GM21367 (cell line): ENCODE measurements at regions not wholly inside any gene's neighbourhood (a gene's known extent, or its start where the extent isn't known, plus 50 kb on each side); places are given as distances from the start of the nearest gene placed in this dataset.
"Not testable (repeated sequence)": the region's sequence is repeated elsewhere in the genome, so short reads cannot be mapped to it uniquely, and the experiment has no call there.

ENCODE experiments used
- ATAC-seq: cut with Tn5 transposase; IDR thresholded peaks from one replicate; pipeline ENCODE4 v1.9.1; 2021; ENCODE audit not compliant: unreplicated experiment

DNA sequence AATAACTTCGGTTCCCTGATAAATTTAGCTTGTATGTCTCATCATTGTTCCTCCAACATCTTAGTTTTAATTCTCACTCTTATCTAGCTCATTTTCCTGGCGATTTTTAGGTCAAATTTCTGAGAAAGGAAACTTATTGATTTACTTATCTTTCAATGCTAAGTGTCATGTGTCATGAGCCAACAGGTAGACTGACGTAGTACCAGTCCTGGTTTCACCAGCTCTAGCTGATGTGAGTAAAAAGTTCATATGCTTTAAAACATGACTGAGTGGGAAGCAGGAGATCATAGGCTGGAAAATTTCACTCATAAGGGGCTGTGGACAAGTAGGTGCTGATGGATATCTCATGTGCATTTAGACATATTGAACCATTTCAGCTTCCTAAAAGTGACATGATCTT is 441.7 kb upstream of the NR3C2 start:
- ATAC-seq: no peak

DNA sequence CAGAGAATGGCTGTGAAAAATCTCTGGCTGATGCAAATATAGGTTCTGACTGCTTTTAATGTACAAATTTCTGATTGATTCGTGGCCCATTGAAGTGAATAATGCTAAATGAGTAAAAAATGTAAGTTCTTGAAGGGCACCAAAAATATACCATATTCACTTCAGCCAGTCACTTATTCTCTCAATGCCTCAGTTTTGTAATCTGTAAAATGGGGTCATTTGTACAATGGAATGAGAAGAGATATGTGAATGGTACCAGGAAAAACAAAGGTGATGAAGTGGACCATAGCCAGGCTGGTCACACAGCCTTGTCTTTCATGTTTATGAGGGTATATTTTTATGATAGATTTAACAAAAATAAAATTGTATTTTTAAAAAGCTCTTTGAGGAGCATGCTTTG is 441.2 kb upstream of the NR3C2 start:
- ATAC-seq: no peak

DNA sequence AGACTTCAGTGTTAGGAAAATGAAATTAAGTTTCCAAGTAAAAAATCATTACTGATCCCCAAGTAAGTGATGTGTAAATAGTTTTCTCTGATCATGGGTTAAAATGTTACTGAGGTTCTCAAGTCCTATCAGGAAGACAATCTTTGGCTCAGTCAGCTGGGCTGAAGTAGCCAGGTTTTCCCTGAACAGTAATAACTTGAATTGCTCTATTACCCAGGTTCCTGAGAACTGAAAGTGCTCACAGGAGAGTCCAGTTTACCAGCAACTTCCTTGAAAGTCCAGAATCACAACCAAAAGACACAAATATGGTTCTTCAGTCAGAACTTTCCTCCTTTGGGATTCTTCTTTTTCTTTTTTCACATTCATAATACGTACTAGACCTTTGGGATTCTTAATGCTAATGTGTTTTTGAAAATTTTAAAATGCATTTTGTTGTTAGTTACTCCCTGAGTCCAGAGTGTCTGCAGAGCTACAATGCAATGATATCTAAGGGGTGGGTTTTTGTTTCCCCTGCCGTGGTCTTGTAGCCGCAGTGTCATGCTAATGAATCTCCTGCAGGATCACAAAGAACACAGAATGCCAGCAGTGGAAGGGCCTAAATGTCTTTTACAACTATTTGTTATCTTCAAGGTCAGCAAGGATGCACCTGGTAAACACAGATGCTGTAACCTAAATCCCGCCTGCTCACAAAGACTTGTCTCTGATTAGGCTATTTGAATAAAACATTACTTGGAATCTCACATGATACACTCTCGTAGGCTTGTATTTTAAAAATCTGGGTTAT is 439.8 kb upstream of the NR3C2 start:
- no peak for ATAC-seq

DNA sequence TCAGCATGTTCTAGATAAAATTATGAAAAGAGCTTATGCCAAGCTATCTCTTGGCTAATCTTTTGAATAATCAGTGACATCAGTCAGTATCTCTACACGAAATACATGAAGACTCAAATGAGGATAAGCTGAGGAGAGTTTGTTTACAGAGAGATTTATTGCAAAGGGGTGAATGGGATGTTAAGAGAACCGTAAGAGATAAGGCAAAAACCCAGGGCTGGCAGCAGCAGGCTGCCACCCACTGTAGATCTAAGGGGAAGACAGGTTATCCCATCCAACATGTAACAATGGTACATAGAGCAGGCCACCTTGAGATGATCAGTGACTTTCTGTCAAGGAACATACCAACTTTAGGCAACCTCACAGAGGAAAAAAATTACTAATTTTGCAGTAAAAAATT is 432.1 kb upstream of the NR3C2 start:
- ATAC-seq: no peak

DNA sequence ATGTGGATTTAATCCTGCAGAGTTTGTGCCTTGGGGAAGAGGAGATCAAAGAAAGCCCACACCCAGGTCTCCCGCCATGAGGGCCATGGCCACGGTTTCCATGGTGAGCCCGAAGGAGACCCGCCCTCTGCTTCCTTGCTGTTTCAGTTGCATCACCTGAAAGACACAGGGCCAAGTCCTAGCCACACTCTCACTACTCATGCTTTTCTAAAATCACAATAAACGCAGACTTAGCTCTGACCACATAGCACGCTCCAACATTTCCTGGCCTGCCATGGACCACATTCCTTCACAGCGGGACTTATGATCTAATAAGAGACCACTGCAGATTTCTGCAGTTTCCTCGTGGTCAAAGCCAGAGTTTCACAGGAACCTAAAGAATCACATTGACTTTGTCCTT is 426.0 kb upstream of the NR3C2 start:
- no peak for ATAC-seq

DNA sequence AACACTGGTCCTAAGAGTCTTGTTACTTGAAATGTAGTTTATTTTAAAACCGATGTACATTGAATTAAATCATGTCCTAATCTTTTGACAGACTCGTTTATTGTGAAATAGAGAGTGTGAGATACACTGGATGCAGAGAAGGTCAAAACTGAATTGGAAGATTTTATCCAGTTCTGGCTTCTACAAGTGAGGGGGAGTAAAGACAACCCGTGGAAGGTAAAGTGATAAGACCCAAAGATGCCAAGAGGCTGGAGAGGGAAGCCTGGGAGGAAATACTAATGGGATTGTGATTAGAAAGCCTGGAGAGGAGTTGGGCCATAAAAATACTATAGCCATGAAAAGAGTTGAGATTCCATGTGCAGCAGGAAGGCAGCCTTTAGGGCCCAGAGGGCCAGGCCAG is 424.5 kb upstream of the NR3C2 start:
- no peak for ATAC-seq

DNA sequence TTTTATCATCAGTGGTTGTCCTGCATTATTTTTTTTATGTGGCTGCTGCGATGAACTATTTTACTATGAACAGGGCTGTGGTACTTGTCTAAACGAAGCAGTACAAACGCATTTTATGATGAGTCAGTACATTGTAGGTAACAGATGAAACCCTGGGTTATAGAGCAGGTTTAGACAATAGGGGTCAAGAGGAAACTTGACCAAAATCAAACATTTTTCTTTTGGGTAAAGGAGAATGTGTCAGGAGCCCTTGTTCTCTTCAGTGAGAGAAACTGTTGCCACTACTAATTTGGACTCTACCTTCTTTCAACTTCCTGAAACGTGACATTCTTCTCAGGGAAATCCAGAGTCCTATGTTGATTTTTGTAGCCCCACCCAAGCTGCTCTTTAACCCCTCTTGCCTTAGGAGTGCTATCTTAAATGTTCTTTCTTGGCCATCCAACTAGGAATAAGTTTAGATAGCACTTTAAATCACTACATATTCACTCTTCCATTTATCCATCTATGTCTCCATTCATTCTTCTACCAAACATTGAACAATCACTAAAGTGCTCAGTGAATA is 415.8 kb upstream of the NR3C2 start:
- no peak for ATAC-seq

DNA sequence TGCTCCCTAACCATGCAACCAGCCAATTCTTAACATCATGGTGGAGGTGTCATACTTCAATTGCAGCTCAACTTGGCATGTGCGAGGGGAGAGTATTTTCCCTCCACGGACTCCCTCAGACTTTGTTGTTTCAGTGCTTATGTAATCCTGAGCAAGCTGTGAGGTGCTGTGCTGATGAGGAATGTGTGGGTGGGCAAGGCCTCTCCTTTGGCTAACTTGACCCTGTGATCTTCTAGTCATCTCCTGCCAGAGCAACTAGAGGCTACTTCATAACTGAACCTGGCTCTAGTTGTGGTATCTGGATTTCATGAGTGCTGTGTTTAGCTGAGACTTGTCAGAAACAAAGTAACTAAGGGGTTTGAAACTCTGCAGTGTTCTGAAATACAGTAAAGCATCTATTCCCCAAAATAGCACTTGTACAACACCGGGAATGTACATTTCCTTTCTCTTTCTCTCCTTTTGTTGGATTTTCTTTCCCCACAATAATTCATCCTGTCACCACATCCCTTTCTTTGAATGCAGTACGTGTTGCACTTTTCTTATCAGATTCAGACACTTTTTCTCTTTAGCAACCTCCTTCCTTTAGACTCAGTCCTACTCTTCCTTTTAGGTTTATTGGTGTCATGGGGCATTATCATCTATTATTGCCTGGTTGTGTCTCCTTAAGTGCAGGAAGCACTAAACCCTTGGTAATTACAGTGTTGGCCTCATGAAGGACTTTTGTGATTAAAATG is 415.2 kb upstream of the NR3C2 start:
- ATAC-seq: no peak

DNA sequence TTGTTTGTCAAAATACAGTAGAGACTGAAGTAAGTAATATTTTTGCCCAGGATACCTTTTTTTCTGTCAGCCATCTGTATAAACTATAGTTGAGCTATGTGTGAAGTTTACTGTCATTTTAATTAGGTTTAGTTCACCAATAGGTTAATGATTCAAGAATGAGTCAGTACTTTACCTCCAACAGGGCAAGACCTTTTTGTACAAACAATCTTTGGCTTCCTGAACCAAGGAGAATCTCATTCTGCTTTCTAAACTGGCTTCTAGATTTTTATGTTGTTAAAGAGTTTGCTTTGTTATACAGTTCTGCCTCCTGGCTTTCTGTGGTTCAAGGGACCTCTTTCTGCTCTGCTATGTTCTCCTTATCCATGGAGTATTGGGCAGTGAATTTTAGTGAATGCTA is 412.0 kb upstream of the NR3C2 start:
- no peak for ATAC-seq

DNA sequence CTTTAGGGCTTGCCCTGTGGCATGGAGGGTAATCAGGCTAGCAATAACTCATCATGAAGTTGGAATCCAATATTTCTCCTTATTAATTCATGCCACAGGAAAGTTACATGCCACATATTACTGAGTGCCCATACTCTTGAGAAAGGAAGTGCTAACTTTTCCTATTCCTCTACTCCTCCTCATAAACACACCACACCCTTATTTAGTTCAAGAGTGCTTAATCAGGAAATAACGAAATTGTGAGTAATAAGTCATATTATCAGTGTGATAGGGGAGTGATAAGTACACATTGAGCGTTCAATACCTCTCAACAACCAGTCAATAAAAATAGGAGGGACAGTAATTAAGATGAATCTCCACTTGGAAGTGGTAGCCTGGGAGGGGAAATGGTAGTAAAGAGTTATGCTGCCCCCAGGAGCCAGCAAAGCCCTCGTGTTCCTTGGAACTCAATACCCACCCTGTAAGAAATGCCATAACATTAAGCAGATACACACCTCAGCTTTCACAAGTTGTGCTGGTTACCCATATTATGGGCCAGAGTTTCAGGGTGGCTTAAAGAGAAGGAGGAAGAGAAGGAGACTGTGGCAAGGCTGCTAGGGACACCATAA is 410.0 kb upstream of the NR3C2 start:
- no peak for ATAC-seq

DNA sequence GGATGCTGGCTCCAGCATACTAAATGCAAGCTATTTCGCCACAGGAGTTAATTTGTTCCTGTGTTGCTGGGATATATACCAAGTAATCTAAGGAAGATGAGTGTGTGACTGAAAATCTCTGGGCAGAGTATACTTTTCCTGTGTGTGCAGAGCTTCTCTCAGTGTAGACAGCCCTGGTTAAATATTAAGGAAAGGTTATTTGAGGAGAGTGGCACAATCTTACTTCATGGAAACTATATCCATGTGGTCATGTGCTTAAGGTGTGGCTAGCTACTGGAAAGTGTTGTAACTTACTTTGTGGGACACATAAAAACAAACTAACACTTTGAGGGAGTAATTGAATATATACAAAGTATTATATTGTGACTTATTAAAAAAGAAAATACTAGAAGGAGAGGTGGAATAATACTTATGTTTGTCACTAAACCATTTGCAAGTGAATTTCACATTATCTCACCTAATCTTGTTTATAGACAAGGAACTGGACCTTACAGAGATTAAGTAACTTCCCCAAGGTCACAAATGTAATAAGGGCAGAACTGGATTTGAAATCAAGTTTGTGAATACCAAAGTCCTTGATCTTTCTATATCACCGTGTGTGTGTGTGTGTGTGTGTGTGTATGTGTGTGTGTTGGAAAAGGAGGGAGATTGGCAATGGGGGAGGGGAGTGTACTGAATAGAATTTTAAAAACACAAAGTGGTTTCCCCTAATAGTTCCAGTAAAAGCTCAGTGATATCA is 408.2 kb upstream of the NR3C2 start:
- ATAC-seq: no peak

DNA sequence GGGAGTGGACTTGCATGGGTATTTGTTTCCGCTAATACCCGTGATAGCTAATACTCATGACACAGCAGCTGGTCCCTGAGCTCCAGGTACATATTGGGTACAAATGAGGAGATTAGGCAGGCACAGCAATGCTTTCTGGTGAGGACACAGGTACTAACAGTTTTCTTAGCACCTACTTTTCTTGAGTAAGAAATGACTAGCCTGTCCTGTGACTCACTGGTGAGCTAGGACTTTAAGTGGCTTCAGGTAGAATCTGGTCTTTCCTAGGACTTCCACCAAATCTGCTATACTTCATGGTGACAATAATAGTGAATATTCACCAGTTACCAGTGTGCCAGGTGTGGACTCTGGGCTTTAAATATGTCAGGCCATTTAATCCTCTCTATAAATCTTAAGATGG is 407.4 kb upstream of the NR3C2 start:
- ATAC-seq: no peak

DNA sequence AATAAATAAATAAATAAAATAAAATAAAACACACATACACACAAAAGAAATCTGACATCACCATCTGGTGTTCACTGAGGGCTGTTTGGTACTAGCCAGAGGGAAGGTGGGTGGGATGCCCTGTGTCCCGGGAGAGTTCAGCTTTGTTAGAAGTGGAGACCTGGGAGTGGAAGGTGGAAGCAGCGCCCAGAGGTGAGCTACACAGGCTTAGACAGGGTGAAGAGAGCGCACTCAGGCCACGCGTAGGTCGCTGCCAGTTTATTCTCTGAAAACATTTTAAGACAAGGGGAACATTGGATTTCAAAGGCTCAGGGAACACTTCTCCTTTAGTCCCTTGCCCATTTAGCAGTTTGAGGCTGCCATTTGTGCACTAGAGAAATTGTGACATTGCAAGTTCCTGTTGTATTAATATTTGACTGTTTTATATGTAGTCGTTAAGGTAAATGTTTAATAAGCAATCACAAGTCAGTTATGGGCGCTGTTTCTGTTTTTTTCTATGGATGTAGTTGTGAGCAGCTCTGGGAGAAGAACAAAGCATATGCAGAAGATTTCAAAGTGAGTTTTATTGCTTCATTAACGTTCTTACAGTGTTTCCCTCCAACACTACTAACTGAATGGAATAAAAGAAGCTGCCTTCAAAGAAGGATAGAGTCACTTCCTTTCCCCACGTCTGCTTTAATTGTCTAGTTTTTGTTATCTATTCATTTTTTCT is 405.5 kb upstream of the NR3C2 start:
- no peak for ATAC-seq

DNA sequence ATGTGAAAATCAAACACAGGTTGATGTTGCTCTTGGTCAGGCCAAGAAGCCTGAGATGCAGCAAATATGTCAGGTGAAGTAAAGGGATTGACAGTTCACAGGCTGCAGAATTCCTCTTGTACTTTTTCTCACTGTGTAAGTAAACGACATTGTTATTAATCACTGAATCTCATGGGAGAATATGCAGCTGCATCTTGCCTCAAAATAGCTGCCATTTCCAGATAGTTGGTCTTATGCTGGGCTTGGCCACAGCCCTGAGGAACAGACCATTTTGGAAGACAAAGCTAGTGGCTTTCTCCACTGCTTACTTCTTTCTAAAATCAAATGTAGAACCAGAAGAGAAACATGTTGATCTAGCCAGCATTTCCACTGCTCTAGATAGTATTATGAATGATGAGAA is 403.4 kb upstream of the NR3C2 start:
- ATAC-seq: no peak

DNA sequence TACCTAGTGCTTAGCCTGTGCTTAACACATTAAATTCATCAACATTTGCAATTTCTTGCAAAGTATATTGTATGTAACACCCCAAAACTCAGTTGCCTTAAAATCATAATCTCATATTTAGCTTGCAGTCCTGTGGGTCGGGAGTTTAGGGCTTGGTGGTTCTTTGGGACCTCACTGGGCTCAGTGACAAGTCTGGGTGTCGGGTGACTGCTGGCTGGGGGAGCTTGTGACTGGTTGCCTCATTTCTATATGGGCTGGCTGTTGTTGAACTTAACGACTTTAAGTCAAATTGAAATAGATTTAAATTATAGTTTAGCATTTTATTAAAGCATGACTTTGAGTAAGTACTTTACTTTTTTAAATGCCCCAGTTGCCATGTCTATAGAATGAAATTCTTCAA is 401.4 kb upstream of the NR3C2 start:
- no peak for ATAC-seq

DNA sequence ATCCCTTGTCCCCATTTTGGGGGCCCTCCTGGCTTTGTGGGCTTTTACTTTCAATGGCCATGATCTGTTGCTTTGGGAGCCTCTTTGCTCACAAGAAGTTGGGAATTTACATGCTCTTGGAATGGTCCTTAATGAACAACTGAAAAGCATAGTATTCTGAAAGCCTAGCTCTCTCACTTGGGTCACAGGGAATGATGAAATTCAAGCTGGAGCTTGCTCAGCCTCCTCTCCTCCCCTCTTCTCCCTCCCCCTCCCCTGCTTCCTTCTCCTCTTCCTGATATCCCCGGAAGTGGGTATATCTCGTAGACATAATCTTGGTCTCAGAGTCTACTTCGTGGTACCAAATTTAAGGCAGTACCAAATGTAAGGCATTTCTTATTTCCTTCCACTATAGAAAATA is 400.6 kb upstream of the NR3C2 start:
- no peak for ATAC-seq

DNA sequence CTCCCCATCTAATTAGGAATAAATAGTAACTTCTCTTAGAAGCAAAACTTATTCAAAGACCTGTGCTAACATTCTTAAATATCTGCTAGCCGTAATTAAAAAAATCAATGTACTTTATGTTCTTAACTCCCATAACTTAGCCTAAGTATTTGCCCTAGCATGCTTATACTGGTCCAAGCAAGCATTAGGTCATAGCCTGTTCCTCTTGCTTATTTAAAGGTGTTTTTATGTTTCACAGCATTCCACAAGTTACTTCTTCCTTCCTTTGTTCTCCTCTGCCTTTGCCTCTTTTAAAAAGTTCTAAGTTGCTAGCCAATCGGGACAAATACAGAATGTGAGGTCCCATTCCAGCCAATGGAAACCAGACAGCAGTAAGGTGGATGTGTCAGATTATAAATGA is 395.4 kb upstream of the NR3C2 start:
- ATAC-seq: not testable (repeated sequence)

DNA sequence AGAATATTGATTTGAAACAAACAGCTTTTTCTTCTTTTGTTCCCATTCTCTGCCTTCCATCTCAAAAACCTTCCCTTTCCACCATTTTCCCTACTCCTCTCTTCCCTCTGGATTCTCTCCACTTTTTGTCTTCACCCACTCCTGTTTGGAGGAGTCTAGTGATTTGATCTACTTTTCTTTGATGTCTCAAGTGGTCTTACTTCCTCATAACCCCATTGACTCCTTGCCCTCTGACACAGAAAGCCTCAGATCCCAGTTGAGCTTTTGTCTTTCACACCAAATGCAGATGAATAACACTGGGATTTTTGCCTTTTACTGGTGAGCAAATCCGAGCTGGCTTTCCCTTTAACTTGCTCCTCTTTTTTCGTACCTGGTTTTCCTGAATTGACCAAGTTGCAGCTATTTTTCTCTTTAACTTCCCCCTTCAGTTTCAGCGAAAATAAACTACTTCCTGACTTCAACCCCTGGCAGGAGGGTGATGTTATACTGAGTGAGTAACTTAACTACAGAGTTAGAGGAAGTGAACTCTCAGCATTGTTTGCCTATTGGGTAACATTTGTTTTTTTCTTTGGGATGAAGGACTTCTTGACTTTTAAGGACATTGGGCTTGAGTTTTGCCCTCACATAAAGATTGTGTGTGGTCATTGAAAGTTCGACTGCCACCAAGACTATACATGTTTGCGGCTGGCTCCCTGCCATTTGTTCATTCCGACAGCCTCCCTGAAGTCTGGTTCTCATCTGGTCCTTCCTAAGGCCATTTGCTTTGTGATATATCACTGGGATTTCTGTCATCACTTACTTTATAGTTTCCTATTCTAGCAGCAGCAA is 392.8 kb upstream of the NR3C2 start:
- no peak for ATAC-seq

DNA sequence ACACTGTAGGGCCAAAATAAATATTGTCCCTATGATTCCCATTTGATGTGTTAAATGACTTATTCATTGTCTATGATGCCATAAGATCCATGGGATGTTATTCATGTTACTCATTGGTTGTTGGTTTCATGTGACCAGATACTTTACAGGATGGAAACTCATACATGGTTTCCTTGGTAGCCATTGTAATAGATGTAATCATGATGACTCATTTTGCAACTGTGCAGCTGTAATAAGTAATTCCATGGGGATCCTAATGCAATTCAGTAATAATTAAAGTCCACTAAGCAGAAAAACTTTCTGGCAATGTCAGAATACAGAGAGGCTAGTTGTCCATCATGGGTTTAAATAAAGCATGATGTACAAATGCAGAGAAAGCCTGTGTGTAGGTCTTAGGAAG is 389.7 kb upstream of the NR3C2 start:
- no peak for ATAC-seq

DNA sequence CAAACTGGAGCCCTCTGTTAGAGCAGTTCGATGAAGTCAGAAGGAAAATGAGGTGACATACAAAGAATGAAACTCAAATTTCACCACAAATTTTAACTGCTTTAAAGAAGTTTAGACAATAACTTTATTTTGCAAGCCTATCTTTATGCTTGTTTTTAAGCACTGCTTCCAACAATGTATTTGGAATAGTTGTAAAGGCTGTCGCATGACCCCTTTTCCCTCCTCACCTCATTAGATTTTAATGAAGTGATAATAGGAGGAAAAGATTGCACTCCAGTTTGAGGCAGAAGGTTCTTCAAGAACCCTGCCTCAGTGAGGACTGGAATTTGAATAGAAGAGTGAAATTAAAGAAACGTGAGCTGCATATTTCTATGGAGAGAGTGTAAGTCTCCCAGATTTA is 386.1 kb upstream of the NR3C2 start:
- no peak for ATAC-seq
